Colonic mucosa (tissue), 4 donors: ENCODE measurements at regions not wholly inside any gene's neighbourhood (a gene's known extent, or its start where the extent isn't known, plus 50 kb on each side); places are given as distances from the start of the nearest gene placed in this dataset.

Experiments
- DNase-seq: peaks from one replicate; pipeline ENCODE4 v3.0.0-alpha.2; 2020
- H3K27ac ChIP-seq: fragments of 200-600 bp; one replicate; pipeline ENCODE4 v1.8.0; 2021
- H3K27me3 ChIP-seq: fragments of 200-600 bp; one replicate; pipeline ENCODE4 v1.8.0; 2021
- H3K36me3 ChIP-seq: fragments of 200-600 bp; one replicate; pipeline ENCODE4 v1.8.0; 2021
- H3K4me1 ChIP-seq: fragments of 200-600 bp; one replicate; pipeline ENCODE4 v1.8.0; 2021; ENCODE audit warnings: mild to moderate bottlenecking
- H3K4me3 ChIP-seq: fragments of 200-600 bp; one replicate; pipeline ENCODE4 v1.8.0; 2021
- H3K9ac ChIP-seq, 2 donors: one replicate each; pipeline ENCODE4 v1.7.0; 2013; ENCODE audit warnings: control low read depth in 2 of 2, low read depth in 2 of 2, low read length in 2 of 2
- H3K9me3 ChIP-seq: fragments of 200-600 bp; one replicate; pipeline ENCODE4 v1.8.0; 2021
- CTCF ChIP-seq: fragments of 200-600 bp; IDR thresholded peaks from one replicate; pipeline ENCODE4 v1.8.0; 2022; ENCODE audit warnings: antibody characterized with exemption, mild to moderate bottlenecking
- intact Hi-C: fragments of 100-400 bp; cut with DNase I; formaldehyde crosslinking; loops from one replicate; pipeline ENCODE4 v1.14.1; 2022
- donor health status: healthy.
- donor health status: DM: no; HTN: no; CAD: no.
- donor health status: DM: no; HTN: no; CAD: no.

GRCh38 chr4:54386042-54386669, 157.1 kb downstream of the PDGFRA start:
- Histone ChIP-seq H3K9me3 (no peaks in the 10 kb centered on the region), H3K4me1 (no peaks in the 10 kb centered on the region), H3K9ac (no peak overlapping the region), H3K27ac (no peak overlapping the region), H3K36me3 (no peaks in the 10 kb centered on the region), H3K4me3 (no peak overlapping the region), H3K27me3 (no peaks in the 10 kb centered on the region)
- no peak for TF ChIP-seq CTCF
- intact Hi-C loops: loop anchor here (10.0 kb wide), 1 partner anchor 459 kb away; no protein-coding TSS in a partner anchor
- DNase-seq: no peak

- no peak overlapping the region for H3K9ac ChIP-seq
- intact Hi-C loops: loop anchor here (10.0 kb wide), 1 partner anchor 458 kb away; no protein-coding TSS in a partner anchor
- H3K27ac ChIP-seq: no peak overlapping the region
- no peaks in the 10 kb centered on the region for H3K27me3 ChIP-seq
- H3K4me3 ChIP-seq: no peak overlapping the region
- H3K36me3 ChIP-seq: no peaks in the 10 kb centered on the region
- H3K4me1 ChIP-seq: no peaks in the 10 kb centered on the region
- no peak for DNase-seq
- H3K9me3 ChIP-seq: no peaks in the 10 kb centered on the region
- no peak for TF ChIP-seq CTCF
Measured at GRCh38 chr4:54386693-54387092, 157.6 kb downstream of the PDGFRA start.

GRCh38 chr4:54390670-54391069, 161.6 kb downstream of the PDGFRA start:
- Histone ChIP-seq H3K4me1 (no peaks in the 10 kb centered on the region), H3K27ac (no peak overlapping the region)
- no peak for DNase-seq

GRCh38 chr4:54391104-54391503, 162.0 kb downstream of the PDGFRA start:
- no peak for DNase-seq
- H3K4me1 ChIP-seq: no peaks in the 10 kb centered on the region
- H3K27ac ChIP-seq: no peak overlapping the region
- no peak for TF ChIP-seq CTCF
- no peaks in the 10 kb centered on the region for H3K36me3 ChIP-seq
- no peaks in the 10 kb centered on the region for H3K9me3 ChIP-seq
- no peak overlapping the region for H3K4me3 ChIP-seq
- no peaks in the 10 kb centered on the region for H3K27me3 ChIP-seq
- intact Hi-C loops: no loop called here
- no peak overlapping the region for H3K9ac ChIP-seq

More at GRCh38 chr4:54390670-54391069, 161.6 kb downstream of the PDGFRA start:
- Histone ChIP-seq H3K4me3 (no peak overlapping the region), H3K9me3 (no peaks in the 10 kb centered on the region), H3K9ac (no peak overlapping the region), H3K27me3 (no peaks in the 10 kb centered on the region), H3K36me3 (no peaks in the 10 kb centered on the region)
- intact Hi-C loops: no loop called here
- TF ChIP-seq CTCF: no peak

GRCh38 chr4:54392479-54392878, 163.4 kb downstream of the PDGFRA start:
- H3K27ac ChIP-seq: no peak overlapping the region
- no peak for DNase-seq
- H3K4me1 ChIP-seq: no peaks in the 10 kb centered on the region
- no peak overlapping the region for H3K9ac ChIP-seq
- H3K36me3 ChIP-seq: no peaks in the 10 kb centered on the region
- H3K9me3 ChIP-seq: no peaks in the 10 kb centered on the region
- H3K4me3 ChIP-seq: no peak overlapping the region
- intact Hi-C loops: no loop called here
- TF ChIP-seq CTCF: no peak
- no peaks in the 10 kb centered on the region for H3K27me3 ChIP-seq
